GM18520 (cell line): ENCODE measurements at regions not wholly inside any gene's neighbourhood (a gene's known extent, or its start where the extent isn't known, plus 50 kb on each side); places are given as distances from the start of the nearest gene placed in this dataset.

Experiments
- ATAC-seq: cut with Tn5 transposase; IDR thresholded peaks from one replicate; pipeline ENCODE4 v1.9.1; 2021; ENCODE audit not compliant: unreplicated experiment

DNA sequence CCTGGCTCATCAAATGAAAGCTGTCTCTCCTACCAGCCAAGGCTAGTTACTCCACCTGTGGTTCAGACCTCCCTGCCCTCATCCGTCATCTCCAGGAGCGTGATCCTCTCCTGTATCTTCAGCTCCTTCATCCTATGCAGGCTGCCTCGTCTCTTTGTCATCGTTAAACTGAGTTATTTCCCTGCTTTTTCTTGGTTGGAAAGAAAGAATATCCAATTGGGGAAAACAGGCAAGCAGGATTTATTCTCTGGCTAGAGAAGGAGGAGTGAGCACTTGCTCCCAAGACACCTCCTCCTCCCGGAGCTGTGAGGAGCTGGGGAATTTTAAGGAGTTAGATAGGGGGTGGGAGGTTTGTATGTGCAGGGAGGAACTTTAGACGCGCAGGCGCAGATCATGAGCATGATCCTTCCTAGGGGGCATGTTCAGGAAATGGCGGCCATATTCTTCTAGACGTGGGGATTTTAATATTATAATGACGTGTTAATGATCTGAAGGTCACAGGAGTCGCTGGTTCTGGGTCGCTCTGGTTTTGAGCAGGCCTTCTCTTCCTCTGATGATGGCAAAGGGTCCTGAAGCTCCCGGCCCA is 156.4 kb upstream of the KL start:
- no peak for ATAC-seq

GRCh38 chr13:32861304-32861703 is 154.9 kb upstream of the KL start:
- no peak for ATAC-seq

DNA sequence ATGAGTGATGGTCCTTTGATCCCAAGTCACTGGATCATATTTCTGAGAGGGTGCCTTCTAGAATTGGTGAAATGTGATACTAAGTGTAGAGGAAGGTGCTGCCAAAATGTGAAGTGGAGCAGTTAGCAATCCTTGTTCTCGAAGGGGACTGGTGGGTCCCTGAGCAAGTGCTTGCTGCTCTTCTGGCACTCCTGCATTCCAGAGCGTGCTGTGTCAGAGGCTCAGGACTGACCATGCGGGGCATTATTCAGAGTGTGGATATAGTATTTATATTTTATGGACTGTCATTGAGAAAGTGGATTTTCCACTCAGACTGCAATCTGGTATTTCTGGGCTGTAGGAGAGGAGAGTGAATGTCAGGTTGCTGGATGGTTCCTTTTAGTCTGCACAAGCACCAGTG is 152.6 kb upstream of the KL start:
- no peak for ATAC-seq

- no peak for ATAC-seq
Observed at GRCh38 chr13:32866921-32867320, 149.3 kb upstream of the KL start.

DNA sequence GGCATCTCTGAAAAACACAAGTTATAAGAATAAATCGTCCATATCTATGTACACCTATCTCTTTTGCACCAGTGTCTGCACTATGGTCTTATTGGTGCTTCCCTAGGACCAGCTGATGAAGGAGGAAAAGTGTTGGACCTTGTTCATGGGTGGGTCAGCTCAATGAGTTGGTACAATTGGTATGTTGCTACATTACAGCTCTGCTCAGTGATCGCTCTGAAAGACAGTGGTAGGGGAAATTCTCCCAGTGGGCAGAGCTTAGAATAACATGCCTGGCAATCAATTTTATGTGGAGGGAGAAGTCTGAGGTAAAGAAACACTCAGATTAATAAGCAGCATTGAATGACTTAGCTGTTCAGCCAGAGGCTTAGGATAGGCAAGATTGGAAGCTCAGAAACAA is 138.7 kb upstream of the KL start:
- ATAC-seq = no peak

GRCh38 chr13:32878163-32878562 is 138.1 kb upstream of the KL start:
- no peak for ATAC-seq

DNA sequence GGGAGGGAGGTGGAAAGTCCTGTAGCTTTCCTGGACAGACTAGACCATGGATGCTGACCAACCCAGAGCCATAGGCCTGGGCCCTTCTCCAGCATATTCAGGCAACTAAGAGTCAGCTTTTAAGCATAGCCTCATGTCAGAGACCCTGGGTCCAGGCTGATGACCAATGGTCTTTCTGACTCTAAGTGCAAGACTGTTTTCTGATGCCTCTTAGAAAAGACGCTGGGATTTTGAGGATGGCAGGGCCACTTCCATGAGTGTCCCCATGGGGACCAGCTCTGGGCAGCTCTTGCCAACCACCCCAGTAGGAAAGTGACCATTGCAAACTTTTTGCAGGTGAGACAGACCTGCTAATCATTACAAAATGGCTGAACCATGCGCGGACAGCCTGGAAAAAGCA is 135.6 kb upstream of the KL start:
- ATAC-seq = no peak

- no peak for ATAC-seq
Observed at GRCh38 chr13:32881074-32881776, 135.0 kb upstream of the KL start.

DNA sequence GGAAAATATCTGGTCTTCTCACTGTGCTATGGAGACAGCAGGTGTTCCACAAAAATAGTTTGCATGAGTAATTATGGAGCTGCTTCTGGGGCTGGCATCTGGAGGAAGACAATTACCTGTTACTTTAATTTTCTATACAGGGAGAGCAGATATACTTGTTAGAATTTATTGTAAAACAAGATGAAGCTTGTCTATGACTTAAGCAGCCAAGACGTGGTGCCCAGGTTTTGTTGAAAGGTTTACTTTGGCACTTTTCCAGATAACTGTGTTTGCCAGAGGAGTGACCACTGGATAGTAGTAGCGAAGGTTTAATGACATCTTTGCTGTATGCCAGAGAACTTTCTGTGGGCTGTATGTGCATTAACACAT is 134.5 kb upstream of the KL start:
- ATAC-seq = no peak

DNA sequence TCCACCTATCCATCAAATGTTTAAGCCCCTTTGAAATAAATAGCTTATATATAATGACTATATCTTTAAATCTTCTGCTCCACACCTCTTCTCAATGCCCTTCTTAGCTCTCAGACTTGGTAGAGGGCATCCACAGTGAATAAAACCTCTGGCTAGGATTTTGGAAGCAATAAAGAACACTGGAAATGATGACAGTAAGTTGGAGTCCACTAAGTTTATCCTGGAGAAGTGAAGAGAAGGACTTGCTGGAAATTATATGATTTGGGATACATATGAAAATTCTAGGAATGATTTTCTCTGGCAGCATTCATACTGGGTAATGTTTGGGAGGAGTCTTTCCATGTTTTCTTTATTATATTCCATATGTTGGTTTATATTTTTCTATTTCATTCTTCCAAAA is 133.5 kb upstream of the KL start:
- no peak for ATAC-seq

DNA sequence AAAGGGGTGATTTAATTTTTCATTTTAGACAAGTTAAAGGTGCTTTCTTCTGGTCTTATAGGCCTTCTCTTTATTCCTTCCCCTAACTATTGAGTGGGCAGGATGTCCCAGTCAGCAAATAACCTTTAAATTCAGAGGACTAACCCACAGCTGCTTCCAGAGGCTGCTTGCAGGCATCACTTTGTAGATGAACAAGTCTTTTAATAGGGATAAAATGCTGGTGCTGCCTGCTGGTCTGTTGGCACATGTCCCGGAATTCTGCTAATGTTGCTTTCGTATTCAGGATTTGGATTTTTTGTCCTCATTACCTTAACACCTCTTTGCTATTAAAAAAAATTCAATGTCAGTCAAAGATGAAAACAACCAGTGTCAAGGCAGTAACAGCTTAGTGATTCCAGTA is 132.7 kb upstream of the KL start:
- no peak for ATAC-seq

GRCh38 chr13:32887617-32888016 is 128.6 kb upstream of the KL start:
- no peak for ATAC-seq

GRCh38 chr13:32889986-32890565 is 126.1 kb upstream of the KL start:
- no peak for ATAC-seq

DNA sequence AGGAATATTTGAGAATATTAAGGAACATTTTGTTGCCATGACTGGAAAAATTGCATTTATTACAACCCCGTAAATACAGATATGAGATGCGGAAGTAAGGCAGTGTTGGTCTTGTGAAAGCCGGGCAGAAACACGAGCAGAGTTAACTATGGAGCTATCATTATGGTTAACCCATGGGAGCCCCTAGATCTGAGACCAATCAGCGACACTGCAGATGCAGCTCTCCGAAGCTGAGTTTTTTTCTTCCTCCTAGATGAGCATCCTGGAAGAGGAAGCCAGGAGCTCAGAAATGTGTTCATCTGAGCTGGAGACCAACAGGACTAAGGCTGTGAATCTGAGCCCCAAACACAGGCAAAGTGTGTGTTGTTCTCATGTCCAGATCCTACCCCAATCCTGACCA is 123.0 kb upstream of the KL start:
- no peak for ATAC-seq

GRCh38 chr13:32894589-32895001 is 121.6 kb upstream of the KL start:
- ATAC-seq = no peak

DNA sequence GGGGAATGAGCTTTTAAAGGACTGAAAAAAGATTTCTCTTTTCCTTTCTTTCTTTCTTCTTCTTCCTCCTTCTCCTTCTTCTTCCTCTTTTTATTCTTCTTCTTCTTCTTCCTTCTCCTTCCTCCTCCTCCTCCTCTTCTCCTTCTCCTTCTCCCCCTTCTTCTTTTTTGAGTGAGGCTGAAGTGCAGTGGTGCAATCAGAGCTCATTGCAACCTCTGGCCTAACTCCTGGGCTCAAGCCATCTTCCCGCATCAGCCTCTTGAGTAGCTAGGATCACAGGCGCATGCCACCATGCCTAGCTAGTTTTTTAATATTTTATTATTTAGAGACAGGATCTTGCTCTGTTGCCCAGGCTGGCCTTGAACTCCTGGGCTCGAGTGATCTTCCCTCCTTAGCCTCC is 120.9 kb upstream of the KL start:
- ATAC-seq = no peak

- no peak for ATAC-seq
Observed at GRCh38 chr13:32897296-32897695, 118.9 kb upstream of the KL start.

DNA sequence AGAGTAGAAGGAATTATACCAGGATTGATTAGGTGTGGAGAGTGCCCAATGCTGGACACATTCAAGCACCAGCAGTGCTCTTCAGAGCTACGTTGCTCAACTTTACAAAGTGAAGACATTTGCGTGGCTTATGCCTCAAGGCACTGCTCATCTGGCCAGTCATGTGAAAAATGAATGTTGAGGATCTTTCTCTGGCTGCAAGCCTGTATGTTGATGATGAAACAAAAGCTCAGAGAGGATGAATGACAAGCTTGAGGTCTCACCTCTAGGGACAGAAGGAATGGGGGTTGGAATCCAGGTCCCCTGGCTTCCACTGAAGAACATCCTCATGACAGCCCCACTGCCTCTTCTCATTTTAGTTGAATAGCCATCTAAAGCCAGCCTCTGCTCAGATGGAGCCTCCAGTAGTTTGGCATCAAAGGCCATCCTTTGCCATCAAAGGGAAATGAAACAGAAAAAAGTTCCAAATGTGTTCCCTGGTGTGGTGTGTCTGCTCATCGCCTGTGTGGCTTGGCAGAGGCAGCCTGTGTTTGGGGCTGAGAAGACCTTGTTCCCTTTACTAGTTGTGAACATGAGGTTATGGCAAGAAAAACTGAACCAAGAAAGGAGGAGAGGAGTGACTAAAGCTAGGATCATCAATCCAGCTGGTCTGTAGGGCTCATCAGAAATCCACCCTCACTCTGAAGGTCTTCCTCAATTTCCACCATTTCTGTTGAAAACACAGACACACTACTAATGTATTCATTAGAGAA is 114.0 kb upstream of the KL start:
- ATAC-seq = no peak

GRCh38 chr13:32902874-32903273 is 113.3 kb upstream of the KL start:
- ATAC-seq = no peak

- no peak for ATAC-seq
Observed at GRCh38 chr13:32903720-32904119, 112.5 kb upstream of the KL start.

GRCh38 chr13:32904266-32904665 is 112.0 kb upstream of the KL start:
- ATAC-seq = no peak
